HG02970 (cell line): ENCODE measurements at regions not wholly inside any gene's neighbourhood (a gene's known extent, or its start where the extent isn't known, plus 50 kb on each side); places are given as distances from the start of the nearest gene placed in this dataset.

Experiments
- ATAC-seq: cut with Tn5 transposase; IDR thresholded peaks from one replicate; pipeline ENCODE4 v1.9.1; 2021; ENCODE audit warnings: mild to moderate bottlenecking, moderate library complexity, moderate number of reproducible peaks; ENCODE audit not compliant: unreplicated experiment, low FRiP score

DNA sequence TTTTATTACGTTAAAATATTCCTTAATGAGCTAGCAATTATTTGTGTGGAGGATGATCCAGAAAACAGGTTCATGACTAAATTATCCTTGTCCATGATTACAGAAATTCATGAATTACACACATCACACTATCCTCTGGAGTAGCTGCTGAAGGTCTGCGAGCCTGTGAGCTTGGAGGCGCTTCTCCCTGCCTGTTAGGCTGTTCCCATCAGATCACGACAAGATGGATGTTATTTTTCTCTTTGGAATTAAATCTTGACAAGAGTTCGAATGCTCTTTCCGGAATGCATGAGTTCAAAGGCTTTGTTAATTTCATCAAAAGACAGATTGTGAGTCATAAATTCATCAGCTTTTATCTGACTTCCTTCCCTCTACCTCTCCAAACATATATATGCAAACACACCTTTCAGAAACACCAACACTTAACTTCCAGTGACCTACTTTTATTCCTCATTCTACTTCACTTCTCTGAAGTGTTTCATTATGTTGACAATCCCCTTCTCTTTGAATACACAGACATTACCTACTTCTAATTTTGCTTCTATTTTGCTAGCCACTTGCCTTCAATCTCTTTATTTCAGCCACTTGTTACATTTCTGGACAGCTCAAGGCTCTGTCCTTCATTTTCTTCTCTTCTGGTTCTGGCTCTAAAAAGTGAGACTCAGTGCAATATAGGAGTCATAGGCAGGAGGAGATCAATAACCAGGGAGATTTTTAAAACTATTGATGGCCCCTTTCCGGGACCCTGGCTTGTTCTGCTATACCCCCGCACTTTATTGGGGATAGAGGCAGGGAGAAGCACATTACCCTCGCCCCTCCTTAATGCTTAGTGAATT lies 274.6 kb downstream of the BTG1 start:
- no peak for ATAC-seq

DNA sequence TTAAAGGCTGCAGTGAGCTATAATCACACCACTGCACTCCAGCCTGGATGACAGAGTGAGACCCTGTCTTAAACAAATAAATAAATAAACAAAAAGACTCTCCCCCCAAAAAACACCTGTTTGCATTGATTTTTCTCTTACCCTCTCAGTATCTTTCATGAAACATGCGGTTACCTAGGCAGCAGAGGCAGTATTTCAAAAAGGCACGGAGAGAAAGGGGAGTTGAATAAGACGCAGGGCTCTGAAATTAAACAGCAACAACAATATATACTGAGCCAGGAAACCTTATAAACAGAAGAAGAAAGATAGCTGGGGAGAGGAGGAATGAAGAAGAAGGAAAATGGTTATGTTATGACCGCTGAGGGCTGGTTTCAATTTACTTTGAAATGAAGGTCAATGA lies 277.6 kb downstream of the BTG1 start:
- no peak for ATAC-seq

DNA sequence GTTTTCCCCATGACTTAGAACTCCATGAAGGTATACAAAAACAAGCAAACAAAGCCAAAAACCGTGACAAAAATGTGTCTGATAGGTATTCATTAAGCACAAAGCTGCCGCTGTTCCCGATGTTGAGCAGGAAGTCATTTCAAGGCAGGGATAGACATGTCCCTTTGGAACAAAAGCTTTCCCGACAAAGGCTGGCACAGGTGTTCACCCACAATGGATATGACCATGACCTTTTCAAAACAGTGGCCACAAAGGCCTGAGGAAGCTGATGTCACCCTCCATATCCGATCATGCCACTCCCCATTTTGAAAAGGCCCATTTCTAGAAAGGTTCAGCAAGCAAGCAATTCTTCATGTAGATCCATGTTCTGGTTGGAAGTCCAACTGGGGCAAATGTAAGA lies 279.1 kb downstream of the BTG1 start:
- ATAC-seq = no peak

DNA sequence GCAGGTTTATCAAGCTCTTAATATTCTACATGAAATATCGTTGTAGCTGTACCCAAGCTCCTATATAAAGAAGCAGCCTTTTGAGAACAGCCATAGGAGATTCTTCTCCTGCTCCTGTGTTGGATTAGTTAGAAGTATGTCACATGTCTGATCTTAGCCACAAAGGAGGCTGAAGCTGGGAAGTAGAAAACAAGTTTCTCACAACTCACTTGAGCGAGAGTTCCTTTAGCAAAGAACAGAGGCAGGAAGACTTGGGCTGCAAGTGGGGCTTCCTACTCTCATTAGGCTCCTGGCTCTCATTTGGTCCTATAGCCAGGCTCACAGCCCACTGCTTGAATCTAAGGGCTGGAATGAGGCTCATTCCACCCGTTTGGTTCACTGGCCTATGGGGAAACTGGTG lies 281.9 kb downstream of the BTG1 start:
- no peak for ATAC-seq

DNA sequence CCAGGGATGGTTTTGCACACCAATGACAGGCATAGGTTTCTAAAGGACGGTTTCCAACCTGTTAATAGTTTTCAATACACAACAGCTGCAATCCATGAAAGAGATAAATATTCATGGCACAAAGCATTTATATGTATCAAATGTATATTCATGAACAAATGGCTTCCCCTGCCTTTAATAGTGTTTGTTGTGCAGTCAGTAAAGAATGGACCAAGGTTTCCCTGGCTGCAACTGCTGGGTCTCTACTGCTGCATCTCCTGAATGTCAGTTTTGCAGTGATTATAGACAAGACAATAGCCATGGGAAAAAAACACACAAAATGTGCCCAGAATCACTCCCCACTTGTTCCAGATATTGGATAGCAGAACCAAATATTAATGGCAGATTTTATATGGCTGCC lies 284.1 kb downstream of the BTG1 start:
- no peak for ATAC-seq

DNA sequence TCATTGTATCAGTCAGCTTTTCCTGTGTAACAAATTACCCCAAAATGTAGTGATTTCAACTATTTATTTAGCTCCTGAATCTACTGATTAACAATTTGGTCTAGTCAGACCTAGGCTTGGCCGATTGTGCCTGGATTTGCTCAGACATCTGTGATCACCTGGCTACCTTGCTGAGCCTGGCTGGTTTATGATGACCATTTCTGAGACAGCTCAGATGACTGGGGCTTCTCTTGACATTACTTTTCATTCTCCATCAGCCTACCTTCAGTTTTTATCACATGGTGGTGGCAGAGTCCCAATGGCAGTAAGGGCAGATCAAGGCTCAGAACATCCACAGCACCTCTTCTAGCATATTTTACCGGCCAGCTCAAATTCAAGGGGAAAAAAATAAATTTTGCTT lies 286.3 kb downstream of the BTG1 start:
- no peak for ATAC-seq

DNA sequence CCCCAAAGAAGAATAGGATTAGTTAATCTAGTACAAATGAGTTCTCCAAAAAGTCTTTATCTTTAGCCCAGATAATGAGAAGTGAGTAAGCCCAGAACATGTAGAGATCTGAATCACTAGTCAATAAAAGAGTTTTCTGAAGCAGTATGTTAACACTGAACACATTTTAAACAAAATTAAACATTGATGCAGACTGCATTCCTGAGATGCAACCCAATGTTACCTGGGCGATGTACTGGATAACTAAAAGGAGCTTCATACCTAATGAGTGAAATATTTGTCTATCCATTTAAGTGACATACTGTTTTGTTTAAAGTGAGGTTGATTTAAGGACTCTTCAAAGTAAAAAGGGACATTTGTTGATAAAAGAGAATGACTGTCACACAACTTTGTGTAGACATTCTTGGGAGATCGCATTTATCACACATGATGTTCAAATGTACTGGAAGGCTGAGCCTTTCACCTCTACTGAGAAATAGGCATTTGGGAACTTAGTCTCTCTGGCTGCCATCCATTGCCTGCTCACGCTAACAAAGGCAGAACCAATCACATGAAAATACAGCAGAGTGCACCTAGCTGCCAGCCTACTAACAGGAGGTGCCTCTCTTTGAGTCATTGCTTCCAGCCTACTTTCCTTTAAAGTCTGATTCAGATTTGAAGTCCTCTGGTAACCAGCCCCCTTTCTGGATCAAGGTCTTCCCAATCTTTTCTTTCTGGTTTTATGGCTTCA lies 287.7 kb downstream of the BTG1 start:
- no peak for ATAC-seq

DNA sequence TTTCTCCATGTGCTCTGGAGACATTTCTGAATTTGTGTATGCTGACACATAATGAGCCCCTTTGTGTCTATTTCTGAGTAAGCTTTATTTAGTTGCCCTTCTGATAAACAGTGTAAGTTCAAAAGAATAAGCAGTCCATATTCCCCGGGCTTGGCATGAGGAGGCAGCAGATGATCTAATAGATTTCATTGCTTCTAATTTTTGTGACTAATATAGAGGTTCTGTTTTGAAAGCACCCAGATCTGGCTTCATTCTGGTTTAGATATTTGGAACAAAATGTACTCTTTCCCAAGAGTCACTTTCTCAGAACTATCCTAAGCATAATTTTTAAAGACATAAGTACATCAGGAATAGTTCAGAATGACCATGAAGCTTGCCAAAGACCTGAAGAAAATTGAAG lies 290.9 kb downstream of the BTG1 start:
- no peak for ATAC-seq

DNA sequence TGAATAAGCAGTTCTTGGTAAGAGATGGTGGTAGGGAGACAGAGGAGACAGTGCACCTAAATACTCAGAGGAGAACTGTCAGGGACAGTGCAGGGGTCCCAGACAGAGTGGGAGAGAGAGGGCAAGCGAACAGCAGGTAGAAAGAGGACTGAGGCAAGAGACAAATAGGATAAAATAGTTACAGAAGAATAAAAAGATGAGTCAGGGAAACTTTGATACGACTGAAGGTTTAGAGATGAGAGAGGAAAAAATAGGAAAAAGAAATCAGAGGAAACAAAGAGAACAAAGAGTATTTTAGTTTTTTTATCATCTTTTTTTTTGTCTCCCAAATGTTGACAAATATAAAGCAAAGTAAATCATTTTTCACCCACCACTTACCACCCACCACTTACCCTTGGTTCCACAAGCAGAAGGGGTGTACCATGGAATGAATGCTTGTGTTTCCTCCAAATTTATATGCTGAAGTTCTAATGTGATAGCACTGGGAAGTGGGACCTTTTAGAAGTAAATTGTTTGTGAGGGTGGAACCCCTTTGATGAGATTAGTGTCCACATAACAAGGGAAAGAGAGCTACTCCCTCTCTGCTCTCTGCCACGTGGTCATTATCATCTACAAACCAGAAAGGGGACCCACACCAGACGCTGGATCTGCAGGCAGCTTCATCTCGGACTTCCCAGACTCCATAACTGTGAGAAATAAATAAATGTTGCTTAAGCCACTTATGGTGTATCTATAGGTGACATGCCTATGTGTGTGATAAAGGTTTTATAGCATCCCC lies 292.1 kb downstream of the BTG1 start:
- no peak for ATAC-seq

DNA sequence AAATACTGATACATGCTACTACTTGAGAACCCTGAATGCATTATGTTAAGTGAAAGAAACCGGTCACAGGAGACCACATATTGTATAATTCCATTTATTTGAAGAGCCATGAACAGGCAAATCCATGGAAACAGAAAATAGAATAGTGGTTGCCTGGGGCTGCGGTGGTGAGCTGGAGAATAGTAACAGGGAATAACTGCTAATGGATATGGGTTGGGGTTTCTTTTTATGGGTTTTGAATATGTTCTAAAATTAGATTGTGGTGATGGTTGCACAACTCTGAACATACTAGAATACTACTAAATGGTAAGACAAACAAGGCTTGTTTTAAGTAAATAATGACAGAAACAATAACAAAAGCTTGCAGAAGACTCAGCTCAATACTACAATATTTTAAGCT lies 293.0 kb downstream of the BTG1 start:
- no peak for ATAC-seq

DNA sequence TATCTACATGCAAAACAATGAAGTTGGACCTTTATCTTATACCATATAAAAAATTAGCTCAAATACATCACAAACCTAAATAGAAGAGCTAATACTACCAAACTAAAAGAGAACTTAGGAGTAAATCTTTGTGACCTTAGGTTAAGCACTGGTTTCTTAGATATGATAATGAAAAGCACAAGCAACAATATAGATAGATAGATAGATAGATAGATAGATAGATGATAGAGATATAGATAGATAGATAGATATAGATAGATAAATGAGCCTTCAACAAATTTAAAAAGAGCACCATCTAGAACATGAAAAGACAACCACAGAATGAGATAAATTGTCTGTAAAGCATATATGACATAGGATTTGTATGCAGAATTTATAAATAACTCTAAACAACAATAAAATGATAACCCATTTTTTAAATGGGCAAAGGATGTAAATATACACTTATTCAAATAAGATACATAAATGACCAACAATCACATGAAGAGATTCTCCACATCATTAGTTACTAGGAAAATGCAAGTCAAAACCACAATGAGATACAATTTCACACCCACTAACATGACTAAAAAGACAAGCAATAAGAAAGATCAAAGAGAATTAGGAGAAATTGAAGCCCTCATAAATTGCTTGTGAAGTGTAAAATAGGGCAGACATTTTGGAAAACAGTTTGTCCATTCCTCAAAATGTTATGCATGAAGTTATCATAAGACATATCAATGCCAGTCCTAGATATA lies 293.7 kb downstream of the BTG1 start:
- ATAC-seq = no peak

DNA sequence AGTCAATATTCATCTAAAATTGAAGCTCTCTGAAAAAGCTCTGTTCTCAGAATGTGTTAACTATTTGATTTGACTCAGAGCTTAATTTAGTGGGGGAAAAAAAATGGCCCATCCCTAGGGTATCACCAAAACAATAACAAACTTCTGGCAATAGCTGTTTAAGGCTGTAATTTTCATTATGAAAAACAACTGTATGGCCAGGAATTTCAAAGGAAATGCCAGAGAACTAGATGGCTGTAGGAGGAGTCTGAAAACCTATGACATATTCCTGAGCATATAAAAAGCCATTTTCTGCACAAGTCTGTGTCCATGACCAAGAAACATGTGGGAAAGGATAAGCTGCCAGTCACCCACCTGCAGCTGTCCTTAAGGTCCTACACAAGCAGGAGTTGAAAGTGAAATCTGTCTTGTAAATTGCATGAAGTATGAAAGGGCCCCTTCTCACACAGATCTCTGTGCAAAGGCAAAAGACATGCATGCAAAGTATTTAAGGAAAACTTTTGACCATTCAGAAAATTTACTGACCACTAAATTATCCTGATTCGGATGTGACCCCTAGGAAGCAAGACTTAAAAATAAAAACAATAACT lies 299.1 kb downstream of the BTG1 start:
- no peak for ATAC-seq

DNA sequence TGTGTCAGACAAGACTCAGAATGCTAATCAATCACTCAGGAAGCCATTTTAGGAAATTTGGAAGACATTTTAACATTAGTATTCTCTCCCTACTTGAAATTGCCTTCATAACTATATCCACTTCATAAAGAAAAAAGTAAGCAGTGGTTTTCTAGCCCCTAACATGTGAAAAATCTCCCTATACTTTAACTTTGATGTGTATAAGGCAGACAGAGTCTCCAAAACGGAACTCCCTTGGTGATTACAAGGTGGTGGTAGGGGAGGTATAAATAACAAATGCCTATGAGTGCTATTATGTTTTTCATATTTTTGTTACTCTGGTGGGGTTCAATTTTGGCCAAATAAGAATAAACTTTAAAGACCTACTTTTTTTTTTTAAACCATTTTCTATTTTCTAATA lies 300.3 kb downstream of the BTG1 start:
- no peak for ATAC-seq

DNA sequence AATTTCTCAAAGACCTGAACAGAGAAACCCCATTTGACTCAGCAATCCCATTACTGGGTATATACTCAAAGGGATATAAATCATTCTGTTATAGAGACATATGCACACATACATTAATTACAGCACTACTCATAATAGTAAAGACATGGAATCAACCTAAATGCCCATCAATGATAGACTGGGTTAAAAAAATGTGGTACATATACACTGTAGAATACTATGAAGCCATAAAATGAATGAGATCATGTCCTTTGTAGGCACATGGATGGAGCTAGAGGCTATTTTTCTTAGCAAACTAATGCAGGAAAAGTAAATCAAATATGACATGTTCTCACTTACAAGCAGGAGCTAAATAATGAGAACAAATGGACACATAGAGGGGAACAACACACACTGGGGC lies 303.8 kb downstream of the BTG1 start:
- no peak for ATAC-seq

DNA sequence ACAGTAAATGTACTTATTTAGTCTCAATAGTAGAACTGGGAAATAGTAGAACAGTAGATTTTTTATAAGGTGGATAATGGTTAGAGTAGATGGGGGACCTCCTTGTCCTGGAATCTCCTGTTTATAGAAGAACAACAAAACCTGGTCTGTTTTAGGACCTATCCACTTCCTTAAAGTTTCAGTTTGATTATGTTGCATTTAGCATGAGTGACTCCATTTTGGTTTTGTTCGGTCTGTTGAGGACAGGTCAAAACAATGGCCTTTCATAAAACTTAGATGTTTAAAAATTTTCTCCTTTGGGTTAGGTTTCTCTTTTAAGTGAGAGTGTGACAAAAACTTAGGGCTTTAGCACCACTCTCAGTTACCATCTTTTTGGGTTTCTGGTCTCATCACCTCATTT lies 308.9 kb downstream of the BTG1 start:
- ATAC-seq = no peak

DNA sequence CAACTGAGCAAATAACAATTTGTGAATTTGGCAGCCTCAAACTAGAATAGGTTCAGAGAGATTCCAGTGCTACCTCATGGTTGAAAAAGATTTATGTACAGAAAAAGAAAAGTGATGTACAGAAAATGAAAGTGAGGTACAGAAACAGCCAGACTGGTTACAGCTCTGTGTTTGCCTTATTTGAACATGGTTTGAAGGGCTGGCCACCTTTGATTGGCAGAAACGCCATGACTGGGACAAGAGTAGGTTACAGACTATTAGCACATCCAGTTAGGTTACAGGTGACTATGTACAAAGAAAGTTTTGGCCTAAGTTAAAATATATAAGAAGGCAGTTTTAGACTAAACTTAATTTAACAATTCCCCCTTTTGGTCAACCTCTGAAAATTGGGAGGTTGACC lies 309.4 kb downstream of the BTG1 start:
- no peak for ATAC-seq

DNA sequence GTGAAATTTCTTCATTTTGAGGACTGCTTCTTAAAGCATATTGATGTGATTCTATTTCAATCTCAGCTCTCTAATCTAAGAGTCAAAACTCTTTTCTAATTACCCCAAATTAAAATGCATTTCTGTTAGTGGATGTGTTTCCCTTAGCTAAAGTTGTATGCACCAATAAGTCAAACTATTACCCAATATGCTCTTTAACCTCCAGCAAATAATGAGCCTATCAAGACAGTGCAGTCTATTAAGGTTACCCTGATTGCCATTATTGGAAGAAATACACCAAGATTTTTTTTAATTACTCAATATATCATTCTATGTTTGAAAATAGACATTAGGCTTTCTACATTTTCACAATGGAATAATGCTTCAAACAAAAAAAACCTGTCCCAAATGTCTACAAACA lies 310.0 kb downstream of the BTG1 start:
- ATAC-seq = no peak

DNA sequence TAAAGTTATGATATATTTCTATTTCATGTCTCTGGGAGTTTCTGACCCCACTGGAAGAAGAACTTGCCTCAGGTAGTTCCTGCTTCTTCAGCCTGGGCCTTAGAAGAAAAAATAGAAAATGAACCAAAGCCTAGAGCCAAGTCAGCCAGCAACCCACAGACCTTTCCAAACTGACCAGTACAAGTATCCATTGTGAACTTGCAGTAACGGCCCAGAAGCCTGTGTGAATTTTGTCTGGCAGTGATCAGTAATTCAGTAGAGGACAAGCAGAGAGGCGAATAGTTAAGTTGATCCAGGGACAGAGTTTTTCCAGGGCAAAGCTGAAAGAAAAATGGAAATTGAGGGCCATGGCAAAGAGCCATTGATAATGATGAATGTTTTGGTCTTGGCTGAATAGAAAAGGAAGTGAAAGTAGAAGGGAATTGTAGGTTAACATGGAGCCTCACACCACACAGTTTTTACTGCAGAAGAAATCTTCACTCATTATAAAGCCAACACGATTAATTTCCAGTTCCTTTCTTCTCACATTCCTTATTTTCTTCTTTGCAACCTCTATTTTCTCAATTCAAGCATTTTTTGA lies 311.8 kb downstream of the BTG1 start:
- no peak for ATAC-seq

DNA sequence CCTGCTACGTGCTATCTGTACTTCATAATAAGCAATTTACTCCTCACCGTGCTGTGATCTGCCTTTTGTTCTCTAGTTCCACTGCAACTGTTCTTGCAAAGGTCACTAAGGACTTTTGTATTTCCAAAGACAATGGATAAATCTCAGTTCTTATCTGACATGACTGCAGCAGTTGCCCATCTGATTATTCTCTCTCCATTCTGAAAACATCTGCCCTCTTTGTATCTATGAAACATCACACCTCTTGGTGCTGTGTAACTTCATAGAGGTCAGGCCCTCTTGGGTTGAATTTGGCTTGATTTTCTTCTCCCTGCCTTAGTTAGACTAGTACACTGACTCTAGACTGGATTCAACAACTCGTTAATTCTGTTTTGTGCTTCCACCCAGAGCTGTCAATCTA lies 319.6 kb downstream of the BTG1 start:
- no peak for ATAC-seq

DNA sequence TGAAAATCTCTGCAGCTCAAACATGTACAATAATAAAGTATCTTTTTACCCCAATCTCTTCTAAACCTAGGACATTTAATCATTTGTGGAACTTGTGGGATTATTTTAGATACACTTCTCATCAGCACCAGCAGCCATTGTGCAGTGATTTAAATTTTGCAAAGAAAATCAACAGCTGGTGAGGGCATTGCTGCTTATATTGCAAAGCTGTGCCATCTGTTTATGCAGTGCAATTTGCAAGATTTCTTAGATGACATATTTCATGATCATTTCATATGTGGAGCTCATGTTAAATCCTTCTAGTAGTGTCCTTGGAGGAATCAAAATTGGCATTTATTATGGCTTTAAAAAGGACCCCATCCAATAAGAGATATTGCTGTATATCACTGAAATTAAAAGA lies 320.7 kb downstream of the BTG1 start:
- no peak for ATAC-seq
